LHCN-M2 (cell line): ENCODE measurements at regions not wholly inside any gene's neighbourhood (a gene's known extent, or its start where the extent isn't known, plus 50 kb on each side); places are given as distances from the start of the nearest gene placed in this dataset.
"Not testable (repeated sequence)": the region's sequence is repeated elsewhere in the genome, so short reads cannot be mapped to it uniquely, and the experiment has no call there.

ENCODE experiments used
- DNase-seq: peaks from one replicate; pipeline ENCODE4 v3.0.0-alpha.2; 2012; ENCODE audit warnings: low read depth

DNA sequence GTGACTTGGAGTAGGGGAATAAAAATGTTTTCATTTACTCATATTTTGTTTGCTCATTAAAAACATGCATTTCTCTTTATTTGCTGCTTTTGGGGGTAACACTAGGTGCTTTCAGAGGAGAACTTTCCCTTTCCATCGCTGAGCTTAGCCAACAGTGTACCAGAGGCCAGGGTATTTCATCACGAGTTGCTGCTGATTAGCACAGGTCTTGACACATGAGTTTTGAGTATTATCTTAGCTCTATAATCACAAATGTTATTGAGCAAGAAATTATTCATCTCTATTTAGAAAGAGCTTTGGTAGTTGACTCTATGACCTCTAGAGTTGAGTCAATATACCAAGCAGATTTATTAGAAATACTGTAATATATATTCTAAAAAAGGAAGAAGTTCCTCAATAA, 375.9 kb downstream of the NXPH1 start:
- DNase-seq = no peak

GRCh38 chr7:8817448-8818036, 384.1 kb downstream of the NXPH1 start:
- no peak for DNase-seq

- DNase-seq = no peak
These were observed 385.0 kb downstream of the NXPH1 start for GRCh38 chr7:8818406-8818805.

DNA sequence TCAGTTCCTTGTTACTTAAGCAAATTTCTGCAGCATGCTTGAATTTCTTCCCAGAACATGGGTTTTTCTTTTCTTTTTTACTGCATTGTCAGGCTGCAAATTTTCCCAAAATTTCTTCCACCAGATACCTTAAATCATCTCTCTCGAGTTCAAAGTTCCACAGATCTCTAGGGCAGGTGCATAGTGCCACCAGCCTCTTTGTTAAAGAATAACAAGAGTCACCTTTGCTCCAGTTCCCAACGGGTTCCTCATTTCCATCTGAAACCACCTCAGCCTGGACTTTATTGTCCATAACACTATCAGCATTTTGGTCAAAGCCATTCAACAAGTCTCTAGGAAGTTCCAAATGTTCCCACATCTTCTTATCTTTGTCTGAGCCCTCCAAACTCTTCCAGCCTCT, 389.2 kb downstream of the NXPH1 start:
- DNase-seq = no peak

- DNase-seq = no peak
These were observed 390.1 kb downstream of the NXPH1 start for GRCh38 chr7:8823486-8823885.

DNA sequence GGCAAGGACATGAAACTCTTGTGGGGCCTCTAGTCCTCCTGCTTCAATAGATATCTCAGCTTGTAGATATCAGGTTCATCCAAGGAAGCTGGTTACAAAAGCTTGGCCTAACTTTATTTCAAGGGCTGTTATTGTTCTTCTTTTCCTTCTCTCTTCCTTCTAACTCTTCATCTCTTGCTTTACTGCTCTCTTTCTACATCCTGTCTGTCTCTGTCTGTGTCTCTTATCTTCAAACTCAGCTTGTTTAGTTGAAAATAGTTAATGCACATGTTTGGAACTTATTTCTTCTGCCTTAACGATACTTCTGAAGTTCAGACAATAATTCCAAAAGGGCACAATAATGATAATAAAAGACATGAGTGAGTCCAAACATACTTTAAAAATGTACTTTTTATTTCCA, 393.9 kb downstream of the NXPH1 start:
- DNase-seq = no peak

- DNase-seq = no peak
These were observed 395.7 kb downstream of the NXPH1 start for GRCh38 chr7:8829100-8829499.

- peak; percentile 8 for DNase-seq
These were observed 398.0 kb downstream of the NXPH1 start for GRCh38 chr7:8831376-8831775.

- no peak for DNase-seq
These were observed 399.9 kb downstream of the NXPH1 start for GRCh38 chr7:8833355-8833754.

DNA sequence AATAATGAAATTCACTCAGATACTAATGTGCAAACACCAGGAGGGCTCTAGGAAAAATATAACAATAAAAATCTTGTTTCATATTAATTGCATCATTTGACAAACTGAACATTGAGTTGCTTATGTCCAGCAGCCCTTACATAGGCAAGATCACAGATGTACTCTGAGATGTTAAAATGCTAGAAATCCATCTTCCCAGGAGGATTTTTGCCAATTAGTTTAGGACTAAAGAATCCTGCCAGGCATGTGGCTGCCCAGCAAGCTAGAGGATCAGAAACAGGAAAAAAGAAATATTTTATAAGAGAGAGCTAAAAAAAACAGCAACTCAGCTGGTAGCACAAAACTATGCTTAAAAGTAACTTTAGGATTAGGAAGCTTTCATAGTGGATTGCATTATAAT, 407.8 kb downstream of the NXPH1 start:
- DNase-seq = no peak

- DNase-seq = no peak
These were observed 438.3 kb downstream of the NXPH1 start for GRCh38 chr7:8871716-8872115.

DNA sequence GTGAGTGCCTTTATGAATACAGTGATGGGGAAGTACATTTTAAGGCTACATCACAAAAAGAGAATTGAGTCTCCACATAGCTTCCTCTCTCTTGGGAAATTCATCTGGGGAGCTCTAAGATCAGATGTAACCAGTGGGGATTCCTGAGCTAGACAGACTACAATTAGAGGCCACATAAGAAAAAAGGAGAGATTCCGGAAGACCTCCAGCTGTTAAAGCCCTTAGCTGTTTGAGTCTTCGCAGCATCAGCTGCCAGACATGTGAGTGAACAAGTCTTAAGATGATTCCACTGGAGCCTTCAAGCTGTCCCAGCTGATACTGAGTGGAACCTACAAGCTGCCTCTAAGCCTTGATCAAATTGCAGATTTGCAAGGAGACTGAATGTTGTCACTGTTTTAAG, 448.5 kb downstream of the NXPH1 start:
- DNase-seq = no peak

DNA sequence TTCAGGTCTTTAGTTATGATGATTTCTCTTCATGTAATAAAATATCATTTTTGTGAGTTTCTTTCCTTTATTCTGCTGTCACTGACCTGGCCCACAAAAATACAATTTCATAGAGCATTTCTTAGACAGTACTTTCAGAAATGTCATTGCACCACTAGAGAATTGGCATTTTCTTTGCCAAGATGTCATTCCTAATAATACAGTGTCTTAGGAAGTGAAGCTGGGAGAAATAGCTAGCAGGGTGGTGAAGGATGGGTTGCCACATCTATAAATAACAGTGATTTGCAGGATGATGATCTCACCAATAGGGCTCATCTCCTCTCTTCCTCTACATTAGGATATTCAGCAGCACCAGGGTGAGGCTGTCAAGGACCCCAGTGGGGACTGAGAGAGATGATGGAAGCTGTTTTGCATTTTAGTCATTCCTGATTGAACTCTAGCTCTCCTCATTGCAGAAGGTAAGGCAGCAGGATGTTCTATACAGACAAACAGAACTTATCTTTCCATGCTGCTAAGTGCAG, 452.1 kb downstream of the NXPH1 start:
- DNase-seq = no peak

GRCh38 chr7:8890346-8890745, 456.9 kb downstream of the NXPH1 start:
- not testable (repeated sequence) for DNase-seq

GRCh38 chr7:8893775-8894174, 460.4 kb downstream of the NXPH1 start:
- DNase-seq = no peak

DNA sequence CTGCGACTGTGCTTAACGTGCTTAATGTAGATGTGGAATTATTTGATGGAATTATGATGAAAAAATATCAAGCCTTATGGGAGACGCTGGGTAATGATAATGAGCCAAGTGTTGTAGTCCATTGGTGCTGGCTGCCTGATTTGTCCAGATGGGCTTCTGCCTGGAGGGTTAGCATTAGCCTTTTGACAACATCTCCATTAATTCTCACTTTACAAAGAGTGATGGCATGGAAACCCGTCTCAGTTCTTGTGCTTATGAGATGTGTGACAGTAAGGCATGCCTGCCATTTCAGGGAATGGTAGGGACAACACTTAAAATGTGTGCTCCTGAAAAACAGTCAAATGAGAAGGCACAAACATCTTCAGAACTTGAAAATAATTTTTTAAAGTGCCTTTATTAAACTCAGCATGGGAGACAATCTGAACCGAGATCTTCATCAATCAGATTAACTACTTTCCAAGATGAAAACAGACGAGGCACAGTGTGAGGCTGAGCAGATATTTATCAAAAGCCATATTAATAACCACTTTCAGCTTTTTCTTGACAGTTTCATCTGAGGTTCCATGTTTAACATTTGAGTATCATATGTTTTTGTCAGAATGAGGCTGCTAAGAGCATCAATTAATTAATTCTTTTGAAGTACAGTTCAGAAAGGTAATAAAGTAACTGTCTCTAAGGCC, 473.1 kb downstream of the NXPH1 start:
- no peak for DNase-seq

- DNase-seq = no peak
These were observed 475.5 kb downstream of the NXPH1 start for GRCh38 chr7:8908889-8909288.

DNA sequence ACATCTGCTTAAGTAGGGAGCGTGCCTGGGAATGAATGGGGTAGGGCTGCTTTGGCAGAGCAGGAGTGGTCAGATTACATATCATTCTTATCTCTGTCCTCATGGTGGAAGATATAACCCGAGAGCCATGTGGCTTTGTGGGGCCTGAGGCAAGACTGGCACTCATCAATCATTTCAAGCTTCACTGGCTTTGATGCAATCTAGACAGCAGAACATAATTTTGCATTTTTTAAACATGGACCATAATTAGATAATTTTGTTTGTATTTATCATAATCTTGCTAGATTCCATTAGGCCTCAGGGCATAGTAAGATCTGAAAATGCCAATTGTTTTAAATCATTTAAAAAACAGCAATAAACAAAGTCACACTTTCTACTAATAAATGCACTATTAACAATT, 480.3 kb downstream of the NXPH1 start:
- DNase-seq = no peak

DNA sequence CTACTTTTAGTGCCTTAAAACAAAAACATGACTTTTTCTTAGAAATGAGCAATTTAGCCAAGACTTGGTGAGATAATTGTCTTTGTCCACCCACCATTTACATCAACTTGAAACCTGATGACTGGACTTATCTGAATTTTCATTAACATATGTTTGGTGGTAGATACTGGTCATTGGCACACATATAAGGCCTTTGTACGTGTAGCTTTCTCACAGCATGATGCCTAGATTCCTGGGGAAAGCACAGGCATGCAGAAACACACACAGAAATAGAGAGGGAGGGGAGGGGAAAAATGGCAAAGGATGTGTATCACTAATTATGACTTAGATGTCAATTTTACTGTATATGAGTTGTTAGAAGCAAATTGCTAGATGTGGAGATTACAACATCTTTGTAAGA, 488.4 kb downstream of the NXPH1 start:
- no peak for DNase-seq

GRCh38 chr7:8922726-8923125, 489.3 kb downstream of the NXPH1 start:
- no peak for DNase-seq

GRCh38 chr7:8923164-8923806, 489.9 kb downstream of the NXPH1 start:
- no peak for DNase-seq

GRCh38 chr7:8931906-8932646, 498.7 kb downstream of the NXPH1 start:
- DNase-seq = no peak
